ENCODE measurements at regions not wholly inside any gene's neighbourhood (a gene's known extent, or its start where the extent isn't known, plus 50 kb on each side); places are given as distances from the start of the nearest gene placed in this dataset.
"Not testable (repeated sequence)": the region's sequence is repeated elsewhere in the genome, so short reads cannot be mapped to it uniquely, and the experiment has no call there.

GRCh38 chr15:70373439-70373838 lies 275.7 kb upstream of the TLE3 start:
- not testable (repeated sequence) for TF ChIP-seq CTCF, EP300, POLR2A (IDR thresholded peaks at IDR 0.05)
